ENCODE measurements at regions not wholly inside any gene's neighbourhood (a gene's known extent, or its start where the extent isn't known, plus 50 kb on each side); places are given as distances from the start of the nearest gene placed in this dataset.

DNA sequence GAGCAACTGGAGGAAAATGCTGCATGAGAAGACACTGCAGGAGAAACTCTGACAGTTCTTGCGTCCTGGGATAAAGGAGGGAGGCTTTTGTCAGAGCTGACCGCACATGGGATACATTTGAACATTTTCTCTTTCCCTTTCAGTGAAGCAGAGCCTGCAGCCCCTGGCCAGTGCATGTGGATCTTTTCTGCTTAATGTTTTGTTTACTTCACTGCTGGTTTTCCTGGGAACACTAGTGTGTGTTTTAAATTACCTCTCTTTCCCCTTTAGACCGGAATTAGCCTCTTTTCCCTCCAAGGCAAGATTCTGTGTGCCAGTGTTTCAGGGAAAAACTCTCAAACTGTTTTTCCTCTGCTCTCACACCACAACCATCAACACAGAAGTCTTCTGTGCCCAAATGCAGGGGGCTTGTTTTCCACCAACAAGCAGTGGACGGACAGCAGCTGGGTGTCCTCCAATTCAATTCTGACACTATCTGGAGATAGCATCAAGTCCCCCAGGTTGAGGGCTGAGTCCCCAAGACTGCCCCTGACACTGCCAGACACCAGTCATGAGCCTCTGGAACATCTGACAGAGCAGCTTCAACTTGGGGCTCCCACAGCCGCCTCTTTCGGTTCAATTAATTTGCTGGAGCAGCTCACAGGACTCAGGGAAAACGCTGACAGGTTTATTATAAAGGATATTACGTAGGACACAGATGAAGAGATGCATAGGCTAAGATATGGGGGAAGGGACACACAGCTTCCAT, 136.2 kb downstream of the RHOU start:
- Mint-ChIP-seq H3K9me3 (peaks cover 32% of the 10 kb centered on the region), H3K4me1 (ENCODE audit: low read depth) (no peaks in the 10 kb centered on the region), H3K27me3 (ENCODE audit: insufficient read depth) (peaks cover 6% of the 10 kb centered on the region; the same call in 1 of the 2 replicates), H3K36me3 (ENCODE audit: low read depth) (peaks cover 4% of the 10 kb centered on the region; the same call in 1 of the 2 replicates), H3K27ac (no peak overlapping the region), H3K4me3 (no peak overlapping the region)
- TF ChIP-seq, protein P1, sequence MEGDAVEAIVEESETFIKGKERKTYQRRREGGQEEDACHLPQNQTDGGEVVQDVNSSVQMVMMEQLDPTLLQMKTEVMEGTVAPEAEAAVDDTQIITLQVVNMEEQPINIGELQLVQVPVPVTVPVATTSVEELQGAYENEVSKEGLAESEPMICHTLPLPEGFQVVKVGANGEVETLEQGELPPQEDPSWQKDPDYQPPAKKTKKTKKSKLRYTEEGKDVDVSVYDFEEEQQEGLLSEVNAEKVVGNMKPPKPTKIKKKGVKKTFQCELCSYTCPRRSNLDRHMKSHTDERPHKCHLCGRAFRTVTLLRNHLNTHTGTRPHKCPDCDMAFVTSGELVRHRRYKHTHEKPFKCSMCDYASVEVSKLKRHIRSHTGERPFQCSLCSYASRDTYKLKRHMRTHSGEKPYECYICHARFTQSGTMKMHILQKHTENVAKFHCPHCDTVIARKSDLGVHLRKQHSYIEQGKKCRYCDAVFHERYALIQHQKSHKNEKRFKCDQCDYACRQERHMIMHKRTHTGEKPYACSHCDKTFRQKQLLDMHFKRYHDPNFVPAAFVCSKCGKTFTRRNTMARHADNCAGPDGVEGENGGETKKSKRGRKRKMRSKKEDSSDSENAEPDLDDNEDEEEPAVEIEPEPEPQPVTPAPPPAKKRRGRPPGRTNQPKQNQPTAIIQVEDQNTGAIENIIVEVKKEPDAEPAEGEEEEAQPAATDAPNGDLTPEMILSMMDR (IDR thresholded peaks at IDR 0.05) = no peak
- DNase-seq = no peak

DNA sequence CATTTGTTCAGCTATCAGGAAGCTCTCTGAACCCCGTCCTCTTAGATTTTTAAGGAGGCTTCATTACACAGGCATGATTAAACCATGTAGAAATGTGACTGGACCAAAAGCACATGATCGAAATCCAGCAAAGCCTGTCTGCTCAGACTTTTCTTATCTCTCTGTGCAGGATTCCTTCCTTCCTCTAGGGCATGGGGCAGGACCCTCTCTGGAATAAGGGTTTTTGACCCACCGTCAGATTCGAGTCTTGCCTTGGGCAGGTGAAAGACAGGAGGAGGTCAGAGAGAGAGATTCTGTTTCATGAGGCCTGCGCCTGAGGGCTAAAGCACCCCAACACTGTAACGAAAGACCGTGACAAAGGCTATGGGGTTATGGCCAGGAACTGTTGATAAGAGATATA, 136.8 kb downstream of the RHOU start:
- Mint-ChIP-seq H3K9me3 (peaks cover 33% of the 10 kb centered on the region), H3K36me3 (ENCODE audit: low read depth) (0 out of 2 replicates have a peak, but pooled peaks cover 4% of the 10 kb centered on the region), H3K4me3 (no peak overlapping the region), H3K27ac (no peak overlapping the region), H3K4me1 (ENCODE audit: low read depth) (no peaks in the 10 kb centered on the region), H3K27me3 (ENCODE audit: insufficient read depth) (peaks cover 6% of the 10 kb centered on the region; the same call in 1 of the 2 replicates)
- TF ChIP-seq, protein P1 (IDR thresholded peaks at IDR 0.05) = no peak
- DNase-seq = no peak

DNA sequence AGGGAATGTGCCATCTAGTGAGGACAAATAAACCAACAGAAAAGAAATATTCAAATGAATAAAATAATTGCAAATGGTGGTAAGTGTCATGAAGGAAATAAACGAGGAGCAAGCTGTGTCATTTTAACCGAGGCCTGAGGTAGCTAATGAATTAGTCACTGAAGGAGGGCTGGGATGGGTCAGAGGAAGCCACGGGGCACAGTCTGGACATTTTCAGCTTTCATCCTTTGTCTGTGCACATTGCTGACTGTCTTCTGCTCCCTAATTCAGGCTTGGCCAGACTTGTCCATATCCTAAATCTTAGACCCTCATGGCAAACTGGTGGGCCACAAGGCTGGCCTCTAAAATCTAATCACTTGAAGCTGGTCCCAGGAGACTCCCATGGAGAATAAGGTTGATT, 138.4 kb downstream of the RHOU start:
- H3K36me3 Mint-ChIP-seq (ENCODE audit: low read depth) = 0 out of 2 replicates have a peak, but pooled peaks cover 4% of the 10 kb centered on the region
- DNase-seq = no peak
- no peak overlapping the region for H3K27ac Mint-ChIP-seq
- H3K4me3 Mint-ChIP-seq = no peak overlapping the region
- H3K4me1 Mint-ChIP-seq (ENCODE audit: low read depth) = no peaks in the 10 kb centered on the region
- H3K27me3 Mint-ChIP-seq (ENCODE audit: insufficient read depth) = peaks cover 6% of the 10 kb centered on the region; the same call in 1 of the 2 replicates
- TF ChIP-seq, protein P1 (IDR thresholded peaks at IDR 0.05) = no peak
- H3K9me3 Mint-ChIP-seq = peaks cover 38% of the 10 kb centered on the region

DNA sequence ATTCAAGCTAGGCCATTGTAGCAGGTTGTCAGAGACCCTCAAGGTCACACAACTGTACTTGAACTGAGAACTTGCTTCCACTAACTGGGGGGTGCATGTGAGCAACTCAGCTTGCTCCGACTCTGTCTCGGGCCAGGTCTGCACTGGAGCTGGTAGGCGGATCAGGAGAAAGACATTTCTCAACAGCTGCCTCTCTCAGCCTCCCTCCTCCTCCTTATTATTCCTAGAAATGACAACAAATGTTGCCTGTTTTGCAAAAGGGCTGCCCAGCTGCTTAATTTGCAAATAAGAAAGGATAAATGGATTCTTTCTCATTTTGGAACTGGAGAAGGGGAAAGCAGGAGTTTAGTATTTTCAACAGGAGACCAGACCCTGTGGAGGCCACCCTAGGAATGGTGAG, 140.5 kb downstream of the RHOU start:
- Mint-ChIP-seq H3K9me3 (peaks cover 48% of the 10 kb centered on the region), H3K4me1 (ENCODE audit: low read depth) (no peaks in the 10 kb centered on the region), H3K36me3 (ENCODE audit: low read depth) (0 out of 2 replicates have a peak, but pooled peaks cover 4% of the 10 kb centered on the region), H3K27me3 (ENCODE audit: insufficient read depth) (peaks cover 6% of the 10 kb centered on the region; the same call in 1 of the 2 replicates), H3K27ac (no peak overlapping the region), H3K4me3 (no peak overlapping the region)
- DNase-seq = no peak
- TF ChIP-seq, protein P1 (IDR thresholded peaks at IDR 0.05) = no peak

DNA sequence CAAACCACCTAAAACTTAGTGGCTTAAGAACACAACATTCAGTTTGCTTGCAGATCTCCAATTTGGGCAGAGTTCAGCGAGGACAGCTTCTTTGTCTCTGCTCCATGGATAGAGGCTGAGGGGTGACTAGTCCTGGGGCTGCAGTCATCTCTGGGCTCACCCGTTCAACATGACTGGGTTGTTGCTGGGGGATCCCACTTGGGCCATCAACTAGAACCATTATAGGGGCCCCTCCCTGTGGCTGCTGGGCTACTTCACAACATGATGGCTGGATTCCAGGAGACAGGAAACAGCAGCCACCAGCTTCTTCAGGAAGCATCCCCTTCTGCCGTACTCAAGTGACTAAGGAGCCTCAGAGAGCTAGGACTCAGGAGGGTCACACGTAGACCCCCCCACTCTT, 140.9 kb downstream of the RHOU start:
- Mint-ChIP-seq H3K27ac (no peak overlapping the region), H3K36me3 (ENCODE audit: low read depth) (0 out of 2 replicates have a peak, but pooled peaks cover 4% of the 10 kb centered on the region), H3K4me1 (ENCODE audit: low read depth) (no peaks in the 10 kb centered on the region), H3K27me3 (ENCODE audit: insufficient read depth) (peaks cover 6% of the 10 kb centered on the region; the same call in 1 of the 2 replicates), H3K9me3 (peaks cover 48% of the 10 kb centered on the region), H3K4me3 (no peak overlapping the region)
- DNase-seq = no peak
- TF ChIP-seq, protein P1 (IDR thresholded peaks at IDR 0.05) = no peak

Measured in HFFc6 (cell line).